GM18873 (cell line): ENCODE measurements at regions not wholly inside any gene's neighbourhood (a gene's known extent, or its start where the extent isn't known, plus 50 kb on each side); places are given as distances from the start of the nearest gene placed in this dataset.
"Not testable (repeated sequence)": the region's sequence is repeated elsewhere in the genome, so short reads cannot be mapped to it uniquely, and the experiment has no call there.

Experiments
- ATAC-seq: cut with Tn5 transposase; IDR thresholded peaks from one replicate; pipeline ENCODE4 v1.9.1; 2021; ENCODE audit warnings: mild to moderate bottlenecking, moderate library complexity, moderate number of reproducible peaks; ENCODE audit not compliant: unreplicated experiment, low FRiP score

- ATAC-seq = no peak
These were observed 176.3 kb downstream of the ERMARD start for GRCh38 chr6:169927711-169928110.

DNA sequence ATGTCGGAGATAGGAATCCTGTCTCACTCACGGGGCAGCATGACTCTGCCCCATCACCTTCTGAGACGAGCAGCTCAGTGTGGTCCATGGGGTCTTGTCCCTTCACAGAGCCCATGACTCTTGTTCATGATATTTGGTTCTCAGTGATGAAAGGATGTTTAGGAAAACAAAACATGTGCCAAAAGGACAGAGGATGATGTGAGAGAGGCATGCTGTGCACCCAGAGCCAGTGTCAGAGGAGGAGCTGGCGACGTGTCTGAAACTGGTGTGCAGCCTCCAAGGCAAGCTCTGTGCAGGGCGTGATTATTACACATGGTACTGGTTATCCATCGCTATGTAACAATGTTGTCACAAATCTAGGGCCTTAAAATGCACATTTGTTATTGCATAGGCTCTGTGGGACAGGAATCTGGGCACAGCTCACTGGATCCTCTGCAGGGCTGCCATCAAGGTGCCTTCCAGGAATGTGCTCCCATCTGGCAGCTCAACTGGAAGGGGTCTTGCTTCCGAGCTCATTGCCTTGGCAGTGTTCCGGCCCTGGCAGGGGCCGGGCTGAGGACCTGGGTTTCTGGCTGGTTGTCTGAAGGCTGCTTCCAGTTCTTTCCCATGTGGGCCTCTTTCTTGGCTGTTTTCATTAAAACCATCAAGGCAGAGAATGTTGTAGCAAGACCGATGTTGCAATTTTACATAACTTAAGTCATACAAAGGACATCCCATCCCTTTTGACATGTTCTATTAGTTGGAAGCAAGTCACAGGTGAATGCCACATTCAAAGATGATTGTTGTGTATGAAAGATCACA lies 175.4 kb downstream of the ERMARD start:
- no peak for ATAC-seq

DNA sequence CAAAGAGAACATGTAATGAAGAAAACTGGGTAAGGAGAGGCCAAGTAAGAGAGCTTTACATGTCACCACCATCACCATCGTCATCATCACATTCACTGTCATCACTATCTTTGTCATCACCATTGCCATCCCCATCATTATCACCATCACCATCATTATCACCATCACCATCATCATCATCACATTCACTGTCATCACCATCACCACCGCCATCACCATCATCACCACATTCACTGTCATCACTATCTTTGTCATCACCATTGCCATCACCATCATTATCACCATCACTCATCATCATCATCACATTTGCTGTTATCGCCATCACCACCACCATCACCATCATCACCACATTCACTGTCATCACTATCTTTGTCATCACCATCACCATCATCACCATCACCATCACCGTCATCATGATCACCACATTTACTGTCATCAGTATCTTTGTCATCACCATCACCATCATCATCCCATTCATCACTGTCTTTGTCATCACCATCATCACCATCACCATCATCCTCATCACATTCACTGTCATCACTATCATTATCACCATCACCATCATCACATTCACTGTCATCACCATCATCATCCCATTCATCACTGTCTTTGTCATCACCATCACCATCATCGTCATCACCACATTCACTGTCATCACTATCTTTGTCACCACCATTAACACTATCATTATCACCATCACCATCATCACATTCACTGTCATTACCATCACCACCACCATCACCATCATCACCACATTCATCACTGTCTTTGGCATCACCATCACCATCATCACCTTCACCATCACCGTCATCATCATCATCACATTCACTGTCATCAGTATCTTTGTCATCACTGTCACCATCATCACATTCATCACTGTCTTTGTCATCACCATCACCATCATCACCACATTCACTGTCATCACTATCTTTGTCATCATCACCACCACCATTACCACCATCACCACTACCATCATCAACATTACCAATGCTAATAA lies 172.3 kb downstream of the ERMARD start:
- no peak for ATAC-seq

GRCh38 chr6:169921853-169922824 lies 170.7 kb downstream of the ERMARD start:
- ATAC-seq = no peak

- no peak for ATAC-seq
These were observed 169.8 kb downstream of the ERMARD start for GRCh38 chr6:169921217-169921616.

DNA sequence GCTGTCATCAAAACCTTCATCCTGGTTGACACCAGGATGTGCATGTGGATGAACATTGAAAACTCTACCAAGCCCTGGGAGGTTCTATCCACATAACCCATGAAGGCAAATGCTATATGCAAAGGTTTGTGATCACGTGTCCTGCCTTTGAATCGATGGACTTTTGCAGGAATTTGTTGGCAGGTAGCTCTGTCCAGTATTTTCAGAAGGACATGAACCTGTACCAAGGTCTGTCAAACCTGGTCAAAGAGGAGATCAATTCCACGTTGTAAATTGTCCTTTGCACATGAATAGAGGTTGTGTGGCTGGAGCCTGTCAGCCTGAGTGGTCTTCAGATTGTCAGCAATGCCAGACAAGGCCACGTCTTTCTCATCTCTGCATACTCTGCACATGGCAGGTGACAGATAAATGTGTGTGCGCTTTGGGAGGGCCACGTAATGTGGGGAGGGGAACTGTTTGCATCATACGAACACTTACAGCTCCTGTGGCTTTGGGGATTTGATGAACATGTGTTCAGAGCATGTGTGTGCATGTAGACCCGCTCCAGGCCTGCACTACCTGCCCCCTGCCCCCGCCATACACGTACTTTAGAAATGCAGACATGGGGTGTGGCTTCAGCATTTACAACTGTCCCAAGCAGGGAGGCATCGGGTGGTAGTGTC lies 169.1 kb downstream of the ERMARD start:
- no peak for ATAC-seq

DNA sequence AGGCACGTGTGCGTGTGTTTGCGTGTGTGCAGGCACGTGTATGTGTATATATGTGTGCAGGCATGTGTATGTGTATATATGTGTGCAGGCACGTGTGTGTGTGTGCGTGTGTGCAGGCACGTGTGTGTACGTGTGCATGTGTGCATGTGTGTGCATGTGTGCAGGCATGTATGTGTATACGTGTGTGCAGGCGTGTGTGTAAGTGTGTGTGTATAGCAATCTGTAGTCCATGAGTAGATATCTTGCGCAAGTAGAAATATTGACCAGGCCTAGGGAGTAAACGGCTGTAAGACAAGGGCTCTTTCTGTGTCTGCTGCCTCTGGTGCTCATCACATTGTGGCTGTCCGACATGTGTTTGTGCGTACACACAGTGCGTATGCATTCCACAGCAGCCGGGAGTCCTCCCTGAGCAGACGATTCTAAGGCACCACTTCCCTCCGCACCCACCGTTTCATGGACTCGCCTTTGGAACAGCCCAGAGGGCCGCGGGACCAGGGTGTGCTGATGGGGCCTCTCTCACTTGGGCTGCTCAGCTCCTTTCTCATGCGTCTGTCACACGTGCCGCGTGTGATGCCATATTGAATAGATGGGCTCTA lies 167.6 kb downstream of the ERMARD start:
- ATAC-seq = no peak

- no peak for ATAC-seq
These were observed 167.0 kb downstream of the ERMARD start for GRCh38 chr6:169918239-169918953.

- ATAC-seq = no peak
These were observed 165.7 kb downstream of the ERMARD start for GRCh38 chr6:169917153-169917552.

DNA sequence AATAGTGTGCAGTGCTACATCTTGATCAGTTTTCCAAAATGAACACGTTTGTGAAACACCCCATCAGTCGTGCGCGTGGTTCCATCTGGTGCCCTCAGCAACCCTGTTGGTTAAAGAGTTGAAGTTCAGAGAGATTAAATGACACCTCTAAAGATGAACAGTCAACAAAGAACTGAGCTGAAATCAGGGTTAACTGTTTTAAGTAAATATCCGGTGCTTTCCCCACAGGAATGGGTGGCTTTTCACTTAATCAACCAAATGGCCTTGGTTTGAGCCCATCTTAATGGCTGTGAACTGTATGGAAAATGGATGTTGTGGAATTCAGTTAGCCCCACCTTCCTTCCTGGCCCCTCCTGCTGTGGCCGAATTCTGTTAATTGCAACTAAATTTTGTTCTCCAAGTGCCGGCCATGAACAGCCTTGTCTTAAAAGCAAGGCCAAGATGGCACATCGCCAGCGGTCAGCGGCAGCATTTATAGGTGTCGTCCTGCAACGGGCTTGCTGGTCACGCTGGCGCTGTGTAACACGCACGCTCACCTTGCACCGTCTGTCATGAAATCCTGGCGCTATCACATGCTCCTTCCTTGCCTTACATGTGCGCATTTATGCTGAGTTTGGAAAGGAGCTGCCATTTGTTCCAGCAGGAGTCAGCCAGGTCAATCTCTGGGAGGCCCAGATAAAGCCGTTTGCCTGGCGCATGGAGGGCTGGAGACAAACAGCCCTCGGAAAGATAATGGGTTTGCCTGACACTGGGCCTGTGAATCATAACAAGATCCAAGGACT lies 164.5 kb downstream of the ERMARD start:
- no peak for ATAC-seq

DNA sequence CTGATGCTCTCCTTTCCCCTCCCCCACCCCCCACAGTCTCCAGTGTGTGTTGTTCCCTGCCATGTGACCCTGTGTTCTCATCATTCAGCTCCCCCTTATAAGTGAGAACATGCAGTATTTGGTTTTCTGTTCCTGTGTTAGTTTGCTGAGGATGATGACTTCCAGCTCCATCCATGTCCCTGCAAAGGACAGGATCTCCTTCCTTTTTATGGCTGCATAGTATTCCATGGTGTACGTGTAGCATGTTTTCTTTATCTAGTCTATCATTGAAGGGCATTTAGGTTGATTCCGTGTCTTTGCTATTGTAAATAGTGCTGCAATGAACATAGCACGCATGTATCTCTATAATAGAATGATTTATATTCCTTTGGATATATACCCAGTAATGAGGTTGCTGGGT lies 162.3 kb downstream of the ERMARD start:
- not testable (repeated sequence) for ATAC-seq

- ATAC-seq = no peak
These were observed 161.7 kb downstream of the ERMARD start for GRCh38 chr6:169913096-169913638.

DNA sequence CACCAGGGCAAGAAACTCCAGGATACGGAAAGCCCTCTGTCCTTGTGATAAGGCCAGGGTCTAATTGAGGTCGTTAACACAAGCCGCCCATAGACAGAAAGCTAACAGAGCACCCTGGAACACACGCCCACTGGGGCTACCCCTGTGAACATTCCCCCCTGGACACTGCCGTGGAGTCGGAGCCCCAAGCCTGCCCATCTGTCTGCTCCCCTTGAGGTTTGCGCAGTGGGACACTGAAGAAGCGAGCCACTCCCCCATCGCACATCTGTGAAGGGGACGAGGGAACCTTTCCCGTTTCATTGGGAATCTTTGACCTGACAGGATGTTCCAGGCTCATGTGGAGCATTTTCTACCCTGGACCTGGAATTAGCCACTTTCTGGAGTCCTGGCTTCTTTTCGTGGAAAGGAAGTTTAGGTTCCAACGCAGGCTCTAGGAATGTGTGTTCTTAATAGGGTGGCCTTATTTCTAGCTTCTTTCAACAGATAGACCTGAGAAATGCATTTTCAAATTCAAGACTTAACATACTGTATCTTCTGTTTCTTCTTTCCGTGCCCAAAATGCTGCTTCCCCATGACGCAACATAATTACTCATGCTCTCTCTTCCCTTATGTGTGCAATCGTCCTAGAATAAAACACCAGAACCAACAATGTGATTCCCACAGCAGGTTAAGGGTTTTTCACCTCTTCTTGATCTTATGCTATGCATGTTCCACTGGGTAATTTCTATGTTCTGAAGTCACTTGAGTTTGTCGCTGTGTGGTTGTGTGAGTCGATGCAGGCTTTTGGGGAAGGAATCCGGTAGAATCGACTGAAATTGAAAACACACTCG lies 161.1 kb downstream of the ERMARD start:
- ATAC-seq = no peak

GRCh38 chr6:169911264-169912263 lies 160.1 kb downstream of the ERMARD start:
- ATAC-seq = no peak

- ATAC-seq = no peak
These were observed 157.7 kb downstream of the ERMARD start for GRCh38 chr6:169909113-169909512.
